ENCODE measurements at regions not wholly inside any gene's neighbourhood (a gene's known extent, or its start where the extent isn't known, plus 50 kb on each side); places are given as distances from the start of the nearest gene placed in this dataset.

DNA sequence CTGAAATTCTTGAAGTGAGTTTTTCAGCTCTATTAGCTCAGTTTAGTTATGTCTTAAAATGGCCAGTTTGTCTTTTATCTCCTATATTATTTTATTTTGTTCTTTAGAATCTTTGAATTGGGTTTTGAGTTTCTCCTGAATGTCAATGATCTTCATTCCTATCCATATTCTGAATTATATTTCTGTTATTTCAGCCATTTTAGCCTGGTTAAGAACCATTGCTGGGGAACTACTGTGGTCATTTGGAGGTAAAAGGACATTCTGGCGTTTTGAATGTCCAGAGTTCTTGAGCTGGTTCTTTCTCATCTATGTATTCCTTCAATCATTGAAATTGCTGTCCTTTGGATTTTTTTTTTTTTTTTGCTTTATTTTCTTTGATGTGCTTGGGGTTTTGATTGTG is 203.9 kb upstream of the HS3ST4 start:
- no peak overlapping the region for H3K9ac ChIP-seq (ENCODE audit: control insufficient read depth, extremely low read depth, insufficient read depth, low read length)
- H3K27ac ChIP-seq (ENCODE audit: control insufficient read depth, insufficient read depth, low read length), result no peak overlapping the region
- no peak for DNase-seq (ENCODE audit: low read depth, low spot score)
- FAIRE-seq, result no peak
- H3K36me3 ChIP-seq (ENCODE audit: control insufficient read depth in 2 of 2, extremely low read depth in 1 of 2, insufficient read depth in 2 of 2, low read length in 2 of 2), result no peaks in the 10 kb centered on the region
- H3K4me2 ChIP-seq (ENCODE audit: control insufficient read depth, extremely low read depth, insufficient read depth, low read depth, low read length), result no peak overlapping the region
- no peak for TF ChIP-seq CTCF (optimal IDR thresholded peaks at IDR 0.05 in 1 of 3, IDR thresholded peaks at IDR 0.05 in 1 of 3, conservative IDR thresholded peaks at IDR 0.05 in 1 of 3; ENCODE audit: extremely low read depth in 1 of 3, insufficient read depth in 2 of 3, low read length in 3 of 3)
- no peak for TF ChIP-seq EZH2 (IDR thresholded peaks at IDR 0.05; ENCODE audit: low read length)
- no peak overlapping the region for H2AFZ ChIP-seq (ENCODE audit: control insufficient read depth, low read length)
- no peak overlapping the region for H3K4me3 ChIP-seq (ENCODE audit: control insufficient read depth in 2 of 3, extremely low read depth in 1 of 3, insufficient read depth in 2 of 3, low read depth in 1 of 3, low read length in 3 of 3)
- H3K4me1 ChIP-seq (ENCODE audit: control insufficient read depth, extremely low read depth, insufficient read depth, low read length), result no peaks in the 10 kb centered on the region
- no peaks in the 10 kb centered on the region for H3K79me2 ChIP-seq (ENCODE audit: control insufficient read depth, insufficient read depth, low read length)
- H3K9me1 ChIP-seq (ENCODE audit: control insufficient read depth, extremely low read depth, insufficient read depth, low read length), result no peaks in the 10 kb centered on the region
- no peaks in the 10 kb centered on the region for H3K27me3 ChIP-seq (ENCODE audit: control insufficient read depth, extremely low read depth, insufficient read depth, low read length)
- H4K20me1 ChIP-seq (ENCODE audit: control insufficient read depth, extremely low read depth, insufficient read depth, low read length), result no peaks in the 10 kb centered on the region
- dilution Hi-C loops (cut with MboI; ENCODE audit: extremely low pct_ligation_motif_present, low sequenced_read_pairs), result no loop called here
- H3K9me3 ChIP-seq (ENCODE audit: control insufficient read depth, low read depth, low read length), result peaks cover 3% of the 10 kb centered on the region

DNA sequence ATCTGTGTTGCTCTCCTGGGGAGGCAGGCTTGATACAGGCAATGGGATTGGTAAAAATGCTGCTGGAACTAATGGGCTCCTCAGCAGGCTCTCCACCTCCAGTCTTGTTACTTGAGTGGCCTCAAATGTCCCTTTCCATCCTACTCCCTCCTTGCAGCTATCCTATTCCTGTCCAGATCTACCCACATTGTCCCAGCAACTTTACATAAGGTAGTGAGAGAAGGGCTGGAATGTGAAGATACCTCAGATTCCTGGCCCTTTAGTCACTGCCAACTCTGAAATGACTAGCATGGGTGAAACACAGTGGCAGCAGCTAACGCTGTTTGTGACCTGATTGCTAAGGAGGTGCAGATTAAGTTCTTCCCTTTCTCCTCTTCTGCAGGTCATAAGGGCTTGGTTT is 210.1 kb upstream of the HS3ST4 start:
- Histone ChIP-seq H3K27me3 (ENCODE audit: control insufficient read depth, extremely low read depth, insufficient read depth, low read length) (no peaks in the 10 kb centered on the region), H2AFZ (ENCODE audit: control insufficient read depth, low read length) (no peak overlapping the region), H3K9me3 (ENCODE audit: control insufficient read depth, low read depth, low read length) (no peaks in the 10 kb centered on the region), H3K9ac (ENCODE audit: control insufficient read depth, extremely low read depth, insufficient read depth, low read length) (no peak overlapping the region), H3K36me3 (ENCODE audit: control insufficient read depth in 2 of 2, extremely low read depth in 1 of 2, insufficient read depth in 2 of 2, low read length in 2 of 2) (no peaks in the 10 kb centered on the region), H3K4me1 (ENCODE audit: control insufficient read depth, extremely low read depth, insufficient read depth, low read length) (no peaks in the 10 kb centered on the region), H4K20me1 (ENCODE audit: control insufficient read depth, extremely low read depth, insufficient read depth, low read length) (no peaks in the 10 kb centered on the region), H3K4me2 (ENCODE audit: control insufficient read depth, extremely low read depth, insufficient read depth, low read depth, low read length) (no peak overlapping the region), H3K27ac (ENCODE audit: control insufficient read depth, insufficient read depth, low read length) (no peak overlapping the region), H3K9me1 (ENCODE audit: control insufficient read depth, extremely low read depth, insufficient read depth, low read length) (no peaks in the 10 kb centered on the region), H3K4me3 (ENCODE audit: control insufficient read depth in 2 of 3, extremely low read depth in 1 of 3, insufficient read depth in 2 of 3, low read depth in 1 of 3, low read length in 3 of 3) (no peak overlapping the region), H3K79me2 (ENCODE audit: control insufficient read depth, insufficient read depth, low read length) (no peaks in the 10 kb centered on the region)
- no peak for FAIRE-seq
- no peak for DNase-seq (ENCODE audit: low read depth, low spot score)
- dilution Hi-C loops (cut with MboI; ENCODE audit: extremely low pct_ligation_motif_present, low sequenced_read_pairs), result no loop called here
- TF ChIP-seq CTCF (optimal IDR thresholded peaks at IDR 0.05 in 1 of 3, IDR thresholded peaks at IDR 0.05 in 1 of 3, conservative IDR thresholded peaks at IDR 0.05 in 1 of 3; ENCODE audit: extremely low read depth in 1 of 3, insufficient read depth in 2 of 3, low read length in 3 of 3), result no peak
- TF ChIP-seq EZH2 (IDR thresholded peaks at IDR 0.05; ENCODE audit: low read length), result no peak

Data from keratinocyte (primary cell).